ENCODE measurements at regions not wholly inside any gene's neighbourhood (a gene's known extent, or its start where the extent isn't known, plus 50 kb on each side); places are given as distances from the start of the nearest gene placed in this dataset.
"Not testable (repeated sequence)": the region's sequence is repeated elsewhere in the genome, so short reads cannot be mapped to it uniquely, and the experiment has no call there.

- in situ Hi-C loops (cut with HindIII; ENCODE audit: low sequenced_read_pairs): no loop called here
Measured at GRCh38 chr10:109732254-109732965, 190.9 kb downstream of the XPNPEP1 start.

GRCh38 chr10:109729895-109730294, 193.4 kb downstream of the XPNPEP1 start:
- in situ Hi-C loops (cut with HindIII; ENCODE audit: low sequenced_read_pairs): not testable (repeated sequence)

GRCh38 chr10:109727436-109727835, 195.9 kb downstream of the XPNPEP1 start:
- in situ Hi-C loops (cut with HindIII; ENCODE audit: low sequenced_read_pairs): no loop called here

GRCh38 chr10:109726473-109726872, 196.8 kb downstream of the XPNPEP1 start:
- in situ Hi-C loops (cut with HindIII; ENCODE audit: low sequenced_read_pairs): no loop called here

GRCh38 chr10:109723305-109723704, 200.0 kb downstream of the XPNPEP1 start:
- in situ Hi-C loops (cut with HindIII; ENCODE audit: low sequenced_read_pairs): no loop called here

GRCh38 chr10:109721453-109722064, 201.8 kb downstream of the XPNPEP1 start:
- in situ Hi-C loops (cut with HindIII; ENCODE audit: low sequenced_read_pairs): no loop called here

GRCh38 chr10:109706026-109706560, 217.2 kb downstream of the XPNPEP1 start:
- in situ Hi-C loops (cut with HindIII; ENCODE audit: low sequenced_read_pairs): no loop called here

GRCh38 chr10:109701633-109702215, 221.6 kb downstream of the XPNPEP1 start:
- in situ Hi-C loops (cut with HindIII; ENCODE audit: low sequenced_read_pairs): no loop called here

GRCh38 chr10:109698882-109699664, 224.2 kb downstream of the XPNPEP1 start:
- in situ Hi-C loops (cut with HindIII; ENCODE audit: low sequenced_read_pairs): no loop called here

GRCh38 chr10:109698086-109698485, 225.2 kb downstream of the XPNPEP1 start:
- in situ Hi-C loops (cut with HindIII; ENCODE audit: low sequenced_read_pairs): no loop called here

- in situ Hi-C loops (cut with HindIII; ENCODE audit: low sequenced_read_pairs): no loop called here
Measured at GRCh38 chr10:109696981-109697775, 226.1 kb downstream of the XPNPEP1 start.

- in situ Hi-C loops (cut with HindIII; ENCODE audit: low sequenced_read_pairs): no loop called here
Measured at GRCh38 chr10:109696462-109696861, 226.8 kb downstream of the XPNPEP1 start.

- in situ Hi-C loops (cut with HindIII; ENCODE audit: low sequenced_read_pairs): no loop called here
Measured at GRCh38 chr10:109695988-109696387, 227.3 kb downstream of the XPNPEP1 start.

GRCh38 chr10:109689785-109690184, 233.5 kb downstream of the XPNPEP1 start:
- in situ Hi-C loops (cut with HindIII; ENCODE audit: low sequenced_read_pairs): no loop called here

GRCh38 chr10:109679478-109679877, 243.8 kb downstream of the XPNPEP1 start:
- in situ Hi-C loops (cut with HindIII; ENCODE audit: low sequenced_read_pairs): no loop called here

- in situ Hi-C loops (cut with HindIII; ENCODE audit: low sequenced_read_pairs): no loop called here
Measured at GRCh38 chr10:109678857-109679256, 244.5 kb downstream of the XPNPEP1 start.

GRCh38 chr10:109676703-109677102, 246.6 kb downstream of the XPNPEP1 start:
- in situ Hi-C loops (cut with HindIII; ENCODE audit: low sequenced_read_pairs): no loop called here

- in situ Hi-C loops (cut with HindIII; ENCODE audit: low sequenced_read_pairs): no loop called here
Measured at GRCh38 chr10:109668703-109669102, 254.6 kb downstream of the XPNPEP1 start.

- in situ Hi-C loops (cut with HindIII; ENCODE audit: low sequenced_read_pairs): no loop called here
Measured at GRCh38 chr10:109668154-109668665, 255.1 kb downstream of the XPNPEP1 start.

GRCh38 chr10:109665321-109665720, 258.0 kb downstream of the XPNPEP1 start:
- in situ Hi-C loops (cut with HindIII; ENCODE audit: low sequenced_read_pairs): no loop called here

All from DLD1 (cell line).